ENCODE measurements at regions not wholly inside any gene's neighbourhood (a gene's known extent, or its start where the extent isn't known, plus 50 kb on each side); places are given as distances from the start of the nearest gene placed in this dataset.

GRCh38 chr9:118686959-118687358 lies 682.3 kb downstream of the BRINP1 start:
- H3K4me1 ChIP-seq: no peaks in the 10 kb centered on the region
- H3K4me2 ChIP-seq: no peak overlapping the region
- no peak for FAIRE-seq
- no peak for DNase-seq (ENCODE audit: low read depth in 1 of 2, low spot score in 1 of 2)
- TF ChIP-seq FOSL2 (IDR thresholded peaks at IDR 0.05) (no peak), FOSL2 (CRISPR knock-in tag; IDR thresholded peaks at IDR 0.05) (no peak), HOXB5 (CRISPR knock-in tag; IDR thresholded peaks at IDR 0.05) (no peak), MYC (IDR thresholded peaks at IDR 0.05; ENCODE audit: borderline replicate concordance, low read length) (no peak), ZSCAN20 (CRISPR knock-in tag; IDR thresholded peaks at IDR 0.05) (no peak), FOSB (CRISPR knock-in tag; IDR thresholded peaks at IDR 0.05) (no peak), MAFK (IDR thresholded peaks at IDR 0.05; ENCODE audit: partially characterized antibody) (no peak), NPAS2 (CRISPR knock-in tag; IDR thresholded peaks at IDR 0.05; ENCODE audit: borderline replicate concordance) (no peak), ESRRA (IDR thresholded peaks at IDR 0.05; ENCODE audit: borderline replicate concordance, low read length) (no peak), RAD21 (conservative IDR thresholded peaks at IDR 0.05 in 1 of 2, IDR thresholded peaks at IDR 0.05 in 1 of 2) (no peak), POLR2AphosphoS2 (conservative IDR thresholded peaks at IDR 0.05; ENCODE audit: low read length) (no peak), RFX5 (IDR thresholded peaks at IDR 0.05) (no peak), ZC3H11A (IDR thresholded peaks at IDR 0.05) (no peak), BCL3 (IDR thresholded peaks at IDR 0.05) (no peak), GATA3 (IDR thresholded peaks at IDR 0.05; ENCODE audit: borderline replicate concordance) (no peak), EHF (CRISPR knock-in tag; IDR thresholded peaks at IDR 0.05) (no peak), CTCF (IDR thresholded peaks at IDR 0.05) (no peak)
- ChIA-PET POLR2A (no interaction called here), CTCF (no interaction called here)
- H3K9me3 ChIP-seq: no peaks in the 10 kb centered on the region
- WGBS (ENCODE audit: missing lambda C conversion rate): 14% methylated on average over 5 of the region's 5 CpGs
- H3K4me3 ChIP-seq: no peak overlapping the region
- no peak overlapping the region for H3K27ac ChIP-seq
- no peak for ATAC-seq

- WGBS (ENCODE audit: missing lambda C conversion rate): 6% methylated on average over 1 of the region's 1 CpG
- ATAC-seq (no peak), FAIRE-seq (no peak), DNase-seq (ENCODE audit: low read depth in 1 of 2, low spot score in 1 of 2) (no peak)
- Histone ChIP-seq H3K4me3 (no peak overlapping the region), H3K4me2 (no peak overlapping the region), H3K27ac (no peak overlapping the region), H3K9me3 (no peaks in the 10 kb centered on the region), H3K4me1 (no peaks in the 10 kb centered on the region)
- peak; percentile 90 for TF ChIP-seq MAFK (IDR thresholded peaks at IDR 0.05; ENCODE audit: partially characterized antibody)
- TF ChIP-seq HEYL (CRISPR knock-in tag; IDR thresholded peaks at IDR 0.05): no peak
- CTCF ChIA-PET: no interaction called here
- POLR2A ChIA-PET: no interaction called here
These were observed 680.0 kb downstream of the BRINP1 start for GRCh38 chr9:118689280-118689679.

GRCh38 chr9:118692613-118693012 lies 676.6 kb downstream of the BRINP1 start:
- 18% methylated on average over 3 of the region's 3 CpGs for WGBS (ENCODE audit: missing lambda C conversion rate)
- Histone ChIP-seq H3K4me2 (no peak overlapping the region), H3K9me3 (no peaks in the 10 kb centered on the region; the same call in 2 of the 3 replicates), H3K4me1 (no peaks in the 10 kb centered on the region), H3K27ac (no peak overlapping the region), H3K4me3 (no peak overlapping the region)
- ATAC-seq: no peak
- ChIA-PET POLR2A (no interaction called here), CTCF (no interaction called here)
- DNase-seq (ENCODE audit: low read depth in 1 of 2, low spot score in 1 of 2): no peak
- FAIRE-seq: no peak
- TF ChIP-seq PHF8 (IDR thresholded peaks at IDR 0.05; ENCODE audit: borderline replicate concordance, low read depth) (no peak), TP53 (CRISPR knock-in tag; IDR thresholded peaks at IDR 0.05) (no peak), ZFP36 (IDR thresholded peaks at IDR 0.05; ENCODE audit: borderline replicate concordance, partially characterized antibody) (no peak), FOSB (CRISPR knock-in tag; IDR thresholded peaks at IDR 0.05) (no peak), ATOH8 (CRISPR knock-in tag; IDR thresholded peaks at IDR 0.05; ENCODE audit: low read depth) (no peak), CTCF (IDR thresholded peaks at IDR 0.05) (no peak), PBX3 (IDR thresholded peaks at IDR 0.05) (no peak), CEBPB (IDR thresholded peaks at IDR 0.05) (no peak), EHF (CRISPR knock-in tag; IDR thresholded peaks at IDR 0.05) (no peak), BCL3 (IDR thresholded peaks at IDR 0.05) (no peak), ZSCAN20 (CRISPR knock-in tag; IDR thresholded peaks at IDR 0.05) (no peak), RNF2 (IDR thresholded peaks at IDR 0.05; ENCODE audit: borderline replicate concordance, low read depth) (no peak), RCOR1 (IDR thresholded peaks at IDR 0.05; ENCODE audit: low read depth, low read length) (no peak)

Data from A549 (cell line).